ENCODE measurements at regions not wholly inside any gene's neighbourhood (a gene's known extent, or its start where the extent isn't known, plus 50 kb on each side); places are given as distances from the start of the nearest gene placed in this dataset.
"Not testable (repeated sequence)": the region's sequence is repeated elsewhere in the genome, so short reads cannot be mapped to it uniquely, and the experiment has no call there.

DNA sequence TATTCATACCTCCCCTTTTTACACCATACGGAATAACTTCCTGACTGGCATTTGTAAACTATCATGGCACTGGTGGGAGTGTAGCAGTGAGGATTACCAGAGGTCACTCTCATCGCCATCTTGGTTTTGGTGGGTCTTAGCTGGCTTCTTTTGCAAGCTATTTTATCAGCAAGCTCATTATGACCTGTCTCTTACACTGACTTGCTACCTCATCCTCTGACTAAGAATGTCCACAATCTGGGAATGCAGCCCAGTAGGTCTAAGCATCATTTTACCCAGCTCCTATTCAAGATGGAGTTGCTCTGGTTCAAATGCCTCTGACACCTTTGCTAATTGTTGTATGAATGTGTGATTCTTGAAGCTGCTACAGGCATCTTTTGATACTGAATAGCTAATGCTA is 950.8 kb upstream of the SLC39A10 start:
- DNase-seq (ENCODE audit: low read depth in 1 of 2, low spot score in 1 of 2), result no peak

DNA sequence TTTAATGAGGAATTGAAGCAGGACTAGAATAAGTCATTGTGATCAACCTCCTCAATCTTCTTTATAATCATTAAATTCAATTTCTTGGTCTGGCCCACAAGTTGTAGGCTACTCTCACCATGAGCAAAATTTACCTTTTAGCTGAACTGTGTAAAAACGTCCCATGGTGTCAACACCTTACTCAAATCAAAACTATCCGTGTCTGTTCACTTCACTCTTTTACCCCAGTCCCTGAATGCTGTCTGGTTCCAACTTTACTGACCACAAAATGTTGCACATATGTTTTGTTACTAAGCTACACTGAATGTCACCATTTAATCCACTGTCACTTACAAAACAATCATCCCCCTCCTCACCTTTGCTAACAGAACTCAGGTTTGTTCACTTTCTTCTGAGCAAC is 951.6 kb upstream of the SLC39A10 start:
- no peak for DNase-seq (ENCODE audit: low read depth in 1 of 2, low spot score in 1 of 2)

DNA sequence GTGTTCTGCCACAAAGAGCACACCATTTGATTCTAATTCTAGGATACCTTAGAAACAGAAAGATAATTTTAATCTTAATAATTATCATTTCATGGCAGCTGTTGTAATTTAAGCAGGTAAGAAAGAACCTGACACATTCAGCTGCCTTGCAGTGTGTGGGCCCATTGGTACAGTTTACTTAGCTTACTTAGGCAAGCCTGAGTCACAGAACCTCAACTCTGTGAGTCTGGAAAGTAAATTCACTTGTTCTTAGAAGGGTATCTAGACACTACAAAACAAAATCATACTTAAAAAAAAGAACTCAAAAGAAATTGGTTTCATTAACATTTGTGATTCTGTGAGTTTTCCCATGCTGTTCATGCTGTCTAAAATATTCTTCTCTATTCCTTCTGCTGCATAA is 956.3 kb upstream of the SLC39A10 start:
- DNase-seq (ENCODE audit: low read depth in 1 of 2, low spot score in 1 of 2), result no peak

DNA sequence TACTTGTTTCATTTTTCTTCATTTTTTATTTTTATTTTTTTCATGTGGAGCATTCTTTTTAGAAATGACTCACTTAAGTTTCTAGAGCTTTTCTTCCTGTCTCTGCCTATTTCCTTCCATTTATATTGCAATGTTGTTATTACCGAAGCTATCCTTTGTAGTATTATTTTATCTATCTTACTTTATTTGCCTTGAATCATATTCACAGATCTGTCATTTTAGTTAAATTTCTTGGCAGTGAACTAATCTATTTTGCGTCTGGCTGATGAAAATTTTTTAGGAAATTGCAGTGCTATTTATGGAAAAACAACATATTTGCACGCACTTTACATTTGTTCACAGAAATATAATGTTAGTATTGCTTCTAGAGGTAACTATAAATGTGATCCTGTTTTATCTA is 956.9 kb upstream of the SLC39A10 start:
- no peak for DNase-seq (ENCODE audit: low read depth in 1 of 2, low spot score in 1 of 2)

DNA sequence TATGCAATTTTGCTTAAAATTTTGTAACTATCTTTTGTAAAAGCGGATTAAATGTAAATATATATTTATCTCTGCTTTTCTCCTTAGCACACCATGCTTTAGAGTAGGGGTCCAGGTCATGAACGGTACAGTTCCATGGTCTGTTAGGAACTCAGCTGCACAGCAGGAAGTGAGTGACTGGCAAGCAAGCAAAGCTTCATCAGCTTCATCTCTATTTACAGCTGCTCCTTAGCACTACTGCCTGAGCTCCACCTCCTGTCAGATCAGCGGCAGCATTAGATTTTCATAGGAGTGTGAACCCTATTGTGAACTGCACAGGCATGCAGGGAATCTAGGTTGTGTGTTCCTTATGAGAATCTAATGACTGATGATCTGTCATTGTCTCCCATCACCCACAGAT is 959.0 kb upstream of the SLC39A10 start:
- no peak for DNase-seq (ENCODE audit: low read depth in 1 of 2, low spot score in 1 of 2)

DNA sequence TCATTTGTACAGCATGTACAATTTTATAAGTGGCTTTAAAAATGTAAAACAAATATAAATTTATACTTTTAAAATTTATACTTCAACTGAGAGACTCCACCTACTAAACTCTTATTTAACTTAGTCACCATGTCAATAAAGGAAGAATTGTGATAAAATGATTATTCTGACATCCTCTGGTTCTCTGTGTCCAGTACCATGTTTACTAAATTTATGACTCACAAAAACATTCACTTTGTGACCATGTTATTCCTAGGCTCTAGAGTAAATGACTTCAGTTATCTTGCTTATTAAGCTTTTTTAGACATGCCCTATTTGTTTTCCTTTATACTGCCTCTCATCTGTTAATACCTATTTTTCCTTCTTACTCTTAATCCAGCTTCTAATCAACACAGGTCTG is 959.6 kb upstream of the SLC39A10 start:
- DNase-seq (ENCODE audit: low read depth in 1 of 2, low spot score in 1 of 2), result no peak

DNA sequence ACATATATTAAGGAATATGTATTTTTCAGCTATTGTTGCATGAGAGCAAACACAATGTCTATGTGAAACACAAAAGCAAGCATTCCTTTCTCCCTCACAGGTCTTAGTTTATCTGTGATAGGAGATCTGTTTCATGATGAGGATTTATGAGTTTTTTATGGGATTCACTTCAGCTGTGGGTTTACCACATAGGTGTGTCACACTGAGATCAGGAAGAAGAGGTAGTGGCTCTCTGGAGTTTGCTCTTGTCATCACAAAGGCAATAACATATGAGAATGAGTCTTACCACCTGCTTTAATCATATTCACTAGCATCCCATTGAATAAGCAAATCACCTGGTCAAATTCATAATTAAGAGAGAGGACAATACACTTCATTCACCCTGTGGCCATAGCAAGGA is 960.3 kb upstream of the SLC39A10 start:
- DNase-seq (ENCODE audit: low read depth in 1 of 2, low spot score in 1 of 2), result no peak

DNA sequence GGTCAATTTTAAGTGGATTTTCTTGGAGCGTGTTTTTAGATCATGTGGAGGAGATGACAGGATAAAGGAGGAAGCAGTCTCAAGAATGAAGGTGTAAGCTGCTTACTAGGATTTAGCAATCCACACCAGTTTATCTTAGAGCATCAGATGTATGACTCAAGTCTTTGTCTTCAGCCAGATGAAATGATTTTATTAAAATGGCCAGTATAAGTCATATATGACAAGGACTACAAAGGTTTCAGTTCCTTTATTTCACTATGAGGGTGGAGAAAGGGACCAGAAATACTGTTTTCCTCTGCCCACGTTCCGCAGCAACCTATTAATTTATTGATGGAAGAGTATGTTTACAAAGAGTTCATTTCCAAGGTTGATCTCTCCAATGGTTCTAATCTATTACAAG is 970.5 kb upstream of the SLC39A10 start:
- DNase-seq (ENCODE audit: low read depth in 1 of 2, low spot score in 1 of 2), result no peak

DNA sequence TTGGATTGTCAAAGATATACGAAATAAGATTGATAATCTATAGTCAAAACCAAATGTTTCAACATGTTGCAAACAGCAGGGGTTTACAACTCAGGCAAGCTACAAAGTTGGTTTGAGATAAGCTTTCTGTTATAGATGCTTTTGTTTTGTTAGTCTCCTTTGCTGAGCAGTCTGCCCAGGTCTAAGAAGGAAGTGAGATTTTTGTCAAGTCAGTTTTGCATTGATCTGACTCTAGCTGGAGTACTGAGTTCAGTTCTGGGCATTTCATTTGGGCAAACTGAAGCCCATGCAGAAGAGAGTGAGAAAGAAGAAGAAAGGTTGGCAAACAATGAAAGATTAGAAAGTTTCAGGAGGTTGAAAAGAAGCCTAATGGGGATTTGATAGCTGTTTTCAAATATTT is 983.0 kb upstream of the SLC39A10 start:
- no peak for DNase-seq (ENCODE audit: low read depth in 1 of 2, low spot score in 1 of 2)

DNA sequence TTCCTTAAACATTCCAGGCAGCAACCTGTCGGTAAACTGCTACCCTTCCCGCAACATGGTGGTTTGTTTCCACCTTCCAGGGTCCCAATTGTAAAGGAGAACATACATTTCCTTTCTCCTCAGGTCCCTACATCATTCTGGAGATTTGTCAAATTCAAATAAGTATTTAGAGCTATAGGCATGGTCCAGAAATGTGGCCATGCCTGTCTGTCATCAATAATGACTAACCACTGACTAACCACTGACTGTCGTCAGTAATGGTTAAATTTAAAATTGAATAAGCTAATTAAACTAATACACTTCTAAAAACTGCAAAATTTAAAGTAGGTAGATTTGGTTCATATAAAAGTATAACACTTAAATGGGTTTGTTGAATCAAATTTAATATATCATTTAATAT is 984.0 kb upstream of the SLC39A10 start:
- DNase-seq (ENCODE audit: low read depth in 1 of 2, low spot score in 1 of 2), result no peak

DNA sequence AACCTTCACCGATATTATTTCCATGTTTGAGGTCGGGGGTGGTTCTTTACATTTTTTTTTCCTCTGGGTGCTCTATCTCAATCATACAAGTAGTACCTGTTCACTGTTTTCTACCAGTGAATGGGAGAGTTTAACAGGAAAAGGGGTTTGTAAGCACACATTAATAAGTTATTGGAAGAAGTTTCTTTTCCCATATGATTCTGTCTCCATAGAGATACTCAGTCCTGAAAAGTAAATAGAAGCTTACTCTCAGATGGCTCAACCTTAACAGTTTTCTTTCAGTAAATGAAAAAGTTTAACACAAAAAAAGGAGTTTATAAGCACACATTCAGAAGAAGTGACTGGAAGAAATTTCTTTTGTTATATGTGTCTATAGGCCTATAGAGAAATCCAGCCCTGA is 995.6 kb upstream of the SLC39A10 start:
- no peak for DNase-seq (ENCODE audit: low read depth in 1 of 2, low spot score in 1 of 2)

DNA sequence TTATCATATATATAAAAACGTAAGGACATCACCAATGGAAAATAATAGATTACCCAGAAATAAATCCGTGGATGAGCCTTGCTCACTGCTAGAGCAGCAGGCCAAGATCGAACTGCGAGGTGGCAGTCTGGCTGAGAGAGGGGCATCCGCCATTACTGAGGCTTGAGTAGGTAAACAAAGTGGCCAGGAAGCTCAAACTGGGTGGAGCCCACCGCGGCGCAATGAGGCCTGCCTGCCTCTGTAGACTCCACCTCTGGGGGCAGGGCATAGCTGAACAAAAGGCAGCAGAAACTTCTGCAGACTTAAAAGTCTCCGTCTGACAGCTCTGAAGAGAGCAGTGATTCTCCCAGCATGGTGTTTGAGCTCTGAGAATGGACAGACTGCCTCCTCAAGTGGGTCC is 1018.0 kb upstream of the SLC39A10 start:
- DNase-seq (ENCODE audit: low read depth in 1 of 2, low spot score in 1 of 2), result not testable (repeated sequence)

DNA sequence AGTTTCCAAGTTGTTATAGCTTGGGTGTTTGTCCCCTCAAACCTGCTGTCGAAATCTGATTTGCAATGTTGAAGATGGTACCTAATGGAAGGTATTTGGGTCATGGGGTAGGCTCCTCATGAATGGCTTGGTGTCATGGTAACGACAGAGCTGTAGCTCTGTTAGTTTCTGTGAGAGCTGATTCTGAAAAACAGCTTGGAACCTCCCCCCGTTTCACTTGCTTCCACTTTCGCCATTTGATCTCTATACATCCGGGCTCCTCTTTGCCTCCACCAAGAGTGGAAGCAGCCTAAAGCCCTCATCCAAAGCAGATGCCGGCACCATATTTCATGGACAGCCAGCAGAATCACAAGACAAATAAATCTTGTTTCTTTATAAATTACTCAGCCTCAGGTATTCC is 1035.1 kb upstream of the SLC39A10 start:
- no peak for DNase-seq (ENCODE audit: low read depth in 1 of 2, low spot score in 1 of 2)

DNA sequence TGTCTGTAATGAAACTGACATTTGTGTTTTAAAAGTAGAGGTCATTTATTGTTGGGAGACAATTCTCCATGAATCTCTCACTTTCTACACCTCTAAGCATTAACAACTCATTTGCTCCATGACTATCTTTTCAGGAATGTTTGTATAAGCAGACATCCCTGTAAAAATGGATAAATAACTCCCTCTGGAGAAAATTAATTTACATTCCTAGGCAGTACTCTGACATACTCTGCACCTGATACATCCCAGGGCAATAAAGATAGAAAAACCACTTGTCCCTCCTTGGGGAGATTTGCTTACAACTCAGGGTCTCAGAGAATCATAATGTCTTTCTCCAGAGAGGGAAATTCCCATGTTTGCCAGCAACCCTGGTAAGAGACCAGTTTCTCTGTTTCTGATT is 1037.7 kb upstream of the SLC39A10 start:
- no peak for DNase-seq (ENCODE audit: low read depth in 1 of 2, low spot score in 1 of 2)

DNA sequence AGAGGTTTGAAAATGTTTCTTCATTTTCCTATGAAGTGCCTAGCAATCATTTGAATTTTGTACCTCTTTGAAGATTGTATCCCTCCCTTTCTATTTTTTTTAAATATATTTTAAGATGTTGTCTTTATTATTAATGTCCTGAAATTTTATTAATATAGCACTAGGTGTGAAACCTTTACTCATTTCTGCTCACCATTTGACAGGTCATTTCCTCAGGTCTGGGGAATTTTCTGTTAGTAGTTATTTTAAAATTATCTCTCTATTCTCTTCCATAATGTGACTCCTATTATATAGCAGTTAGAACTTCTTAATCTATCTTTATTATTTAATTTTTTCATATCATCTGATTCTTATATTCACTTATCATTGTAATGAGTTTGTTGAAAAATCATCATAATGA is 1038.6 kb upstream of the SLC39A10 start:
- DNase-seq (ENCODE audit: low read depth in 1 of 2, low spot score in 1 of 2), result no peak

DNA sequence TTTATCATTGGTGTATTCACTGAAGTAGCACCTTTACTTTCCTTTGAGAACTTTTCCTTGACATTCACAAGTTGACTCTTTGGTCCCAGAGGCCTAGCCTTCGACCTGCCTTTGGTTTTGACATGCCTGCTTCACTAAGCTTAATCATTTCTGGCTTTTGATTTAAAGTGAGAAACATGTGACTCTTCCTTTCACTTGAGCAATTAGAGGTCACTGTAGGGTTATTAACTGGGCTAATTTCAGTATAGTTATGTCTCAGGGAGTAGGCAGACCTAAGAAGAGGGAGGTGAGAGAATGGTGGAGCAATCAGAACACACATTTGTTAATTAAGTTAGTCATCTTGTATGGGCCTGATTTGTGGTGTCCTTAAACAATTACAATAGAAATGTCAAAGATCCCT is 1040.7 kb upstream of the SLC39A10 start:
- no peak for DNase-seq (ENCODE audit: low read depth in 1 of 2, low spot score in 1 of 2)

DNA sequence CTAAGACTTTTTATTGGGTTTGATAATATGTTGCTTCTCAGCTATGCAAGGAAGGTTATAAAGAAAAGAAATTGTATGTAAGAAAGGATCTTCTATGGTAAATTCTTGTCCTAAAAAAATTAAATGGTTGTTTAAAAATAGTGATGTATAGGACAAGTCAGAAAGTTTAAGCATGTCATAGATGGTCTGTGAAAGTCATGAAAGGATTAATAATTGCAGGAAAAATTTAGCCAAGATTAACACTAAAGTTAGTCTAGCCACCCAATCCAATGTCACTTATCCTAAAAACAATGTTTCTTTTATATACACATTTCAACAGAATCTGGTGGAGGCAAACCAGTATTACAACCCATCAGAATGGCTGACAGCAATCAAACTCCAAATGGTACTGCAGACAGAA is 1046.7 kb upstream of the SLC39A10 start:
- no peak for DNase-seq (ENCODE audit: low read depth in 1 of 2, low spot score in 1 of 2)

DNA sequence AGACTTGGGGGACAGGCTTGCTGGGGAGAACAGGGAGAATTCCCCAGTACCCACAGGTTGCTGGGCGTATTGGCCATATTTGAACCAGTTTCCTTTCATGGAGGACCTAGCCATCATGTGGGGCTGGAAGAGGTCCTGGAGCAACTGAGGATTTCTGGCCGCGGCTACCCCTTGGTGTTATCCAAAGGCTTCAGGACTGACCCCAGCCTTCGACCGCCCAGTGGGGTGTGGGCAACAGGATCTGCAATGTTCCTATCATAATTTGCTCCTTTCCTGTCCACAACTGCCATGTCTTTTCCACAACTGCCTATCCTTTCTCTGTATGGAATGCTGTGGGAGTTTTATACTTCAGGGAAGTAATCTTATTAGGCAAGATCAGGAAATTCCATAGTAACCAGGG is 1053.6 kb upstream of the SLC39A10 start:
- DNase-seq (ENCODE audit: low read depth in 1 of 2, low spot score in 1 of 2), result no peak

DNA sequence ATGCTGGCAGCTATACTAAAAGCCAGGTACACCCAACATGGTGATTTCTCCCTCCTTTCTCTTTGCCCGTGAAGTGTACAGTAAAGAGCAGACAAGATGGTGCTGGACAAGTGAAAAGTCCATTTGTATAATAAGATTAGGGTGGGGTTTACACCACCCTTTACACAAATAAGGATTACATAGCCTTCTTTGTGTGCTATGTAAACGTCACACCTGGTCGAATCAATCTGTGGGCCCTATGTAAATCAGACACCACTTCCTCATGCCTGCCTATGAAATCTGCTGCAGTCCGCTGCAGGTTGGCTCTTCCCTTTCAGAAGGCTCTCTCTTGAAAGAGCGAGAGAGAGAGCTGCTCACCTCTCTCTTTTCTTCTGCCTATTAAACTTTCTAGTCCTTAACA is 1054.3 kb upstream of the SLC39A10 start:
- no peak for DNase-seq (ENCODE audit: low read depth in 1 of 2, low spot score in 1 of 2)

DNA sequence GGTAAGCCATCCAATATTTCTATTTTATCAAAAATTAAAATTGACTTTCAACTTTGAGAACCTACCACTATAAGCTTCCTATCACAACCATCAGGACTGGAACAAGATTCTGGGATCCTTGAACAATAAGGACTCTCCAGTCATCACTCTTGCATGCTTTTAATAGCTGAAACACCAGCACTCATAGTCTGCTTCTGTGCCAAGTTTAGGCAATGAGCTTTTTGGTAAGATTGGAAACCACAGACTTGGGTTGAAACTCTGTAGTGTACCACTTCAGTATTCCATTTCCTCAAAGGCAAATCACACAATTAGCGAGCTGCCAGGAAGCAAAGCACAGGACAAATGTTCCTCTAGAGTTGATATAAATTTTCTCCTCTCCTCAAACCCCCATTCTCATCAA is 1065.8 kb upstream of the SLC39A10 start:
- DNase-seq (ENCODE audit: low read depth in 1 of 2, low spot score in 1 of 2), result no peak

DNA sequence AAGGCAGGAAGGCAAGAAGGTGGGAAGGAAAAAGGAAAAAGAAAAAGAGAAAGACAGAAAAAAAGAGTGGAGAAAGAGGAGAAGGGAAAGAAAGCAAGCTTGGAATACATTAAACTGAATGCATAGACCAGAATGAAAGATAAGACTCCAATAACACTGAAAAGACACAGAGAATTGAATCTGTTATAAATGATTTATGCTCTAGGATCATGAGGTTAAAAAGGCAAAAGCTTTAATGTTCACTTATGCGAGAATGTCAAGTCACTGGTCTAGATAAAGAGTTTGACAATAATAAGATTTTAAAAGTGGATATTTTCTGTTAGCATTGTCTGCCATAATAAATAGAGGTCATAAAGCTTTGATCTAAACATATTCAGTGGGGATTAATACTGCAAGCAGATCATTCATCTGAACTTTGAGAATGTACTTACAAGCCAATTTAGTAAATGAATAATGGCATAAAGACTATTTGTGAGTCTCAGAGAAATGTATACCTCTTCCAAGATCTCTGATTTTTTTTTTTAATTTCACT is 1069.2 kb upstream of the SLC39A10 start:
- no peak for DNase-seq (ENCODE audit: low read depth in 1 of 2, low spot score in 1 of 2)

DNA sequence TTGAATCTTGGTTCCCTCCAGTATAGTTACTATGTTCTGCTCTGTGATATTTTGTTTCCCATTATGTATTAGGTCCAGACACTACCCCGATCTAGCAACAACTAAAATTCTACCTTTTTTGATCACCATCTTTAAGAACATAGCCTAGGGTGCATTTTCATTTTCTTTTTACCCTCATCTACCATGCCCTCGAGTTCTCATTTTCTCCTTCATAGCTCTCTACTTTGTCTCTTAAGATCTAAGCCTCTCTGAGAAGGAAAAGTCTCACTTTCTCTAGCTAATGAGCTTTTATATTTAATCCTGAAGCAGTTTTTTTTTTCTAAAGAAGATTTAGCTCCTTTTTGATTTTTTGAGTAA is 1089.4 kb upstream of the SLC39A10 start:
- DNase-seq (ENCODE audit: low read depth in 1 of 2, low spot score in 1 of 2), result no peak

DNA sequence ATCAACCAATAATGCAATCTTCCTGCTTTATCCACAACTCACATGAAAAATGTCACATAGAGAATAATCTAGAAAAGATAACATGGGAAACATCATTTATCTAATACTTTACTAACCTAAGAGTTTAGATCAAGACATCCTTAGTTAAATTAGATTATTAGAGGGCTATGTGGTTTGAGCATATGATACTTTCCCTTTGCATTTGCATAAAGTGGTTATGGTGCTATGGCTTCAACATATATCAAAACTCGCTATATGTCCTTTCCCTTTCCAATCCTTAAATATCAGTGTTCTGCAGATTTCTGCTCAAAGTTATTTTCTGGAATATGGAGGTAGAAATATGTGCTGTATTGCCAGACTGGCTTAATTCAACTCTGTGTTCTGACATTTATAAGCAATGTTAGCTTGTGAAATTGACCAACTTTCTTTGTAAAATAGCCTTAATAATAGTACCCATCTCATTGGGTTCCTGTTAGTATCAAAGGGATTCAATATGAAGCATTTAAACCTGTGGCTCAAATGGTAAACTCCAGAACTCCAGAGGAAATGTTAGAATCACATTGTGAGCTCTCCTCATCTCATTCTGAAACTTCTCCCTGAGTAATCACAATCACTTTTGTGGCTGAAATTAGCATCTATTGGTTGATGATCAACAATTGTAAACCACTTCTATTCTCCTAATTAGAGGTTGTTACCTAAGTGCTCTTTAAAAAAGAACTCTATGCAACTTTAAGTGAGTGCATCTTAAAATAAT is 1089.9 kb upstream of the SLC39A10 start:
- no peak for DNase-seq (ENCODE audit: low read depth in 1 of 2, low spot score in 1 of 2)

DNA sequence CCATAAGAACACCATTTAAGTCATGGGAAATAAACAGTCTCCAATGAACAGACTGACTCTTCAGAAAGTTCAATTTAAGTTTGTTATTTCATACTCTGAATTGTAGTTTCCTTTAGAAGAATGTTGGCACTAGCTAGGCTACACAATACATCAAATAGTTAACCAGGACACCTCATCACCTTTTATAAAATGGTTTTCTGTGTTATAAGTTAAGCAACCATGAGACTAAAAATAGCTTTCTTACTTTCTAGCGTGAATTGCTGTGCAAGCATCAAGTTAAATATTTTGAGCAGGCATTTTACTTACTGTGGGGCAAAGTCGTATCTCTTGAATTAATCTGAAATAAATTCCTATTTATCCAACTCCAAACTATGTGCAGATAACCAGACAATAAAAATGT is 1092.6 kb upstream of the SLC39A10 start:
- DNase-seq (ENCODE audit: low read depth in 1 of 2, low spot score in 1 of 2), result no peak
